ENCODE measurements at regions not wholly inside any gene's neighbourhood (a gene's known extent, or its start where the extent isn't known, plus 50 kb on each side); places are given as distances from the start of the nearest gene placed in this dataset.

DNA sequence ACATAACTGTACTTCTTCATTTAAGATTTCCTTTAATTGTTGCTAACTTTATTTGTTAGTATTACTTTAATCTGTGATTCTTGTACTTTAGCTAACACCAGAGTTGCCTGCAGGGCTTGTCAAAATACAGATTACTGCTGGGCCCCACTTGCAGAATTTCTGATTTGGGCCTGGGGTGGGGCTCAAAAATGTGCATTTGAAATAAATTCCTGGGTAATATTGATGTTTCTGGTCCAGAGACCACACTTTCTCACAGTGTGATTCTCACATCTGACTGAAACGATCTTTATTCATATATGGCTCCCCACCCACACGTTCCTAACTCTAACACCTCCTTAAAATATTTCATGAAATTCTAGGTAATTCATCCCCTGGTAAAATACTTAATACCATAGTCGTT is 452.6 kb upstream of the ACVR2A start:
- Histone ChIP-seq H3K27ac (ENCODE audit: extremely low read depth, low read depth, low read length) (no peak overlapping the region), H3K9me3 (ENCODE audit: control insufficient read depth, insufficient read depth, low read depth, low read length) (no peaks in the 10 kb centered on the region), H3K36me3 (ENCODE audit: control insufficient read depth in 2 of 2, insufficient read depth in 1 of 2, low read length in 2 of 2) (no peaks in the 10 kb centered on the region), H3K4me3 (ENCODE audit: low read depth, low read length) (no peak overlapping the region), H3K4me1 (ENCODE audit: control insufficient read depth, insufficient read depth, low read length) (peaks cover 5% of the 10 kb centered on the region; the same call in 1 of the 2 replicates)
- ChIA-PET POLR2A (no interaction called here), CTCF (interaction anchor here (0.5 kb wide), 1 partner anchor 493 kb away, joined by 4 read pairs; no protein-coding TSS in a partner anchor)
- TF ChIP-seq ZBTB17 (tag by site-specific recombination; IDR thresholded peaks at IDR 0.05) (no peak), ZNF184 (tag by site-specific recombination; IDR thresholded peaks at IDR 0.05) (no peak), ZFP69B (tag by site-specific recombination; IDR thresholded peaks at IDR 0.05) (no peak), ZNF366 (tag by site-specific recombination; conservative IDR thresholded peaks at IDR 0.05) (no peak), ZBTB20 (tag by site-specific recombination; IDR thresholded peaks at IDR 0.05) (no peak), ZNF10 (tag by site-specific recombination; IDR thresholded peaks at IDR 0.05) (no peak), ZNF292 (tag by site-specific recombination; IDR thresholded peaks at IDR 0.05; ENCODE audit: borderline replicate concordance, low read depth) (no peak), ZNF701 (tag by site-specific recombination; IDR thresholded peaks at IDR 0.05) (no peak), ZNF202 (tag by site-specific recombination; IDR thresholded peaks at IDR 0.05; ENCODE audit: borderline replicate concordance) (no peak), ZSCAN23 (tag by site-specific recombination; IDR thresholded peaks at IDR 0.05) (no peak), ZNF530 (tag by site-specific recombination; IDR thresholded peaks at IDR 0.05; ENCODE audit: low read depth) (no peak), EGR2 (tag by site-specific recombination; IDR thresholded peaks at IDR 0.05; ENCODE audit: low read depth) (no peak), ZNF433 (tag by site-specific recombination; IDR thresholded peaks at IDR 0.05; ENCODE audit: low read depth) (no peak)
- TF ChIP-seq, protein P1, sequence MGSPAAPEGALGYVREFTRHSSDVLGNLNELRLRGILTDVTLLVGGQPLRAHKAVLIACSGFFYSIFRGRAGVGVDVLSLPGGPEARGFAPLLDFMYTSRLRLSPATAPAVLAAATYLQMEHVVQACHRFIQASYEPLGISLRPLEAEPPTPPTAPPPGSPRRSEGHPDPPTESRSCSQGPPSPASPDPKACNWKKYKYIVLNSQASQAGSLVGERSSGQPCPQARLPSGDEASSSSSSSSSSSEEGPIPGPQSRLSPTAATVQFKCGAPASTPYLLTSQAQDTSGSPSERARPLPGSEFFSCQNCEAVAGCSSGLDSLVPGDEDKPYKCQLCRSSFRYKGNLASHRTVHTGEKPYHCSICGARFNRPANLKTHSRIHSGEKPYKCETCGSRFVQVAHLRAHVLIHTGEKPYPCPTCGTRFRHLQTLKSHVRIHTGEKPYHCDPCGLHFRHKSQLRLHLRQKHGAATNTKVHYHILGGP (tag by site-specific recombination; IDR thresholded peaks at IDR 0.05): no peak
- TF ChIP-seq, protein P2, sequence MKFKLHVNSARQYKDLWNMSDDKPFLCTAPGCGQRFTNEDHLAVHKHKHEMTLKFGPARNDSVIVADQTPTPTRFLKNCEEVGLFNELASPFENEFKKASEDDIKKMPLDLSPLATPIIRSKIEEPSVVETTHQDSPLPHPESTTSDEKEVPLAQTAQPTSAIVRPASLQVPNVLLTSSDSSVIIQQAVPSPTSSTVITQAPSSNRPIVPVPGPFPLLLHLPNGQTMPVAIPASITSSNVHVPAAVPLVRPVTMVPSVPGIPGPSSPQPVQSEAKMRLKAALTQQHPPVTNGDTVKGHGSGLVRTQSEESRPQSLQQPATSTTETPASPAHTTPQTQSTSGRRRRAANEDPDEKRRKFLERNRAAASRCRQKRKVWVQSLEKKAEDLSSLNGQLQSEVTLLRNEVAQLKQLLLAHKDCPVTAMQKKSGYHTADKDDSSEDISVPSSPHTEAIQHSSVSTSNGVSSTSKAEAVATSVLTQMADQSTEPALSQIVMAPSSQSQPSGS (tag by site-specific recombination; IDR thresholded peaks at IDR 0.05; ENCODE audit: low read depth): no peak

DNA sequence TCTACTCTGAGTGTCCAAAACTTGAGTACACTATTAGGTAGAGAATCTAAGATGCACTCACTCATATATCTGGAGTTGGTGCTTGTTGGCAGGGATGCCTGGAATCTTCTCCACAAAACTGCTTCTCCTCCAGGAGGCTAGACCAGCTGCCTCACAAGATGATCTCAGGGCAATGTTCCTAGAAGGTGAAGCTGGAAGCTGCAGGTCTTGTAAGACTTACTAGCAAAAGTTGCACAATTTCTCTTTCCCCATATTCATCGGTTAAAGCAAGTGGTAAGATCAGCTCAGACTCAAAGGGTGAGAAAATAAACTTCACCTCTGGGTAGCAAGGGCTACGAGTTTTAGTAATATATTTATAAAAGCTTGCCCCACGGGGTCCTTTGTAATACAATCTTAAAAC is 454.4 kb upstream of the ACVR2A start:
- Histone ChIP-seq H3K36me3 (ENCODE audit: control insufficient read depth in 2 of 2, insufficient read depth in 1 of 2, low read length in 2 of 2) (no peaks in the 10 kb centered on the region), H3K4me1 (ENCODE audit: control insufficient read depth, insufficient read depth, low read length) (peaks cover 5% of the 10 kb centered on the region; the same call in 1 of the 2 replicates), H3K27ac (ENCODE audit: extremely low read depth, low read depth, low read length) (no peak overlapping the region), H3K9me3 (ENCODE audit: control insufficient read depth, insufficient read depth, low read depth, low read length) (no peaks in the 10 kb centered on the region), H3K4me3 (ENCODE audit: low read depth, low read length) (no peak overlapping the region)
- POLR2A ChIA-PET: no interaction called here
- TF ChIP-seq ZNF658 (tag by site-specific recombination; IDR thresholded peaks at IDR 0.05) (no peak), ZNF433 (tag by site-specific recombination; IDR thresholded peaks at IDR 0.05; ENCODE audit: low read depth) (no peak), ZNF335 (tag by site-specific recombination; conservative IDR thresholded peaks at IDR 0.05) (no peak), ZNF341 (tag by site-specific recombination; IDR thresholded peaks at IDR 0.05; ENCODE audit: low read depth) (no peak), BCL11B (tag by site-specific recombination; IDR thresholded peaks at IDR 0.05; ENCODE audit: low read depth) (no peak), BCL11A (tag by site-specific recombination; IDR thresholded peaks at IDR 0.05; ENCODE audit: low read depth) (no peak), ZBTB7A (tag by site-specific recombination; IDR thresholded peaks at IDR 0.05; ENCODE audit: low read depth) (no peak), ZNF2 (tag by site-specific recombination; IDR thresholded peaks at IDR 0.05) (no peak), IKZF3 (tag by site-specific recombination; IDR thresholded peaks at IDR 0.05) (no peak), ZNF37A (tag by site-specific recombination; IDR thresholded peaks at IDR 0.05) (no peak)
- TF ChIP-seq, protein P3, sequence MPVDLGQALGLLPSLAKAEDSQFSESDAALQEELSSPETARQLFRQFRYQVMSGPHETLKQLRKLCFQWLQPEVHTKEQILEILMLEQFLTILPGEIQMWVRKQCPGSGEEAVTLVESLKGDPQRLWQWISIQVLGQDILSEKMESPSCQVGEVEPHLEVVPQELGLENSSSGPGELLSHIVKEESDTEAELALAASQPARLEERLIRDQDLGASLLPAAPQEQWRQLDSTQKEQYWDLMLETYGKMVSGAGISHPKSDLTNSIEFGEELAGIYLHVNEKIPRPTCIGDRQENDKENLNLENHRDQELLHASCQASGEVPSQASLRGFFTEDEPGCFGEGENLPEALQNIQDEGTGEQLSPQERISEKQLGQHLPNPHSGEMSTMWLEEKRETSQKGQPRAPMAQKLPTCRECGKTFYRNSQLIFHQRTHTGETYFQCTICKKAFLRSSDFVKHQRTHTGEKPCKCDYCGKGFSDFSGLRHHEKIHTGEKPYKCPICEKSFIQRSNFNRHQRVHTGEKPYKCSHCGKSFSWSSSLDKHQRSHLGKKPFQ (tag by site-specific recombination; IDR thresholded peaks at IDR 0.05): no peak
- CTCF ChIA-PET: no interaction called here

Data from HEK293 (cell line).